DMS79 (cell line): ENCODE measurements at regions not wholly inside any gene's neighbourhood (a gene's known extent, or its start where the extent isn't known, plus 50 kb on each side); places are given as distances from the start of the nearest gene placed in this dataset.

Experiments used
- DNase-seq: peaks from one replicate; lab custom pipeline; 2025; lab: John Stamatoyannopoulos, UW

DNA sequence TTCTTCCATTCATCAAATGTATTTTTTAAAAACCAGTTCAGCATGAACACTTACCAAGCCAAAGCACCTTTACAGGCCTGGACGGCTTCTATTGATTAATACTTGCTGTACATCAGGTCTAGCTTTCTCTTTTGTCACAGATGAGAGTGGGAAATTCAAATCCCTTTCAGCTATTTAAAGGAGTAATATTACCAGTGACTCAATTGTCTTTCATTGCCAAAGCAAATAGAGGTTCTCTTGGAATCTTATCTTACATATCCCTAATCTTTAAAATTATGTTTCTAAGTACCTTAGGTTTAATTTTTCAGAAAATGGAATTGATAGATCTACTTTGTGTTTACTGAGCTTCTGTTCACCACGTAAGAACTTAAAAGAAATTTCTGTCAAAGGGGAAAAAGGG is 922.9 kb downstream of the NSUN3 start:
- DNase-seq = no peak

DNA sequence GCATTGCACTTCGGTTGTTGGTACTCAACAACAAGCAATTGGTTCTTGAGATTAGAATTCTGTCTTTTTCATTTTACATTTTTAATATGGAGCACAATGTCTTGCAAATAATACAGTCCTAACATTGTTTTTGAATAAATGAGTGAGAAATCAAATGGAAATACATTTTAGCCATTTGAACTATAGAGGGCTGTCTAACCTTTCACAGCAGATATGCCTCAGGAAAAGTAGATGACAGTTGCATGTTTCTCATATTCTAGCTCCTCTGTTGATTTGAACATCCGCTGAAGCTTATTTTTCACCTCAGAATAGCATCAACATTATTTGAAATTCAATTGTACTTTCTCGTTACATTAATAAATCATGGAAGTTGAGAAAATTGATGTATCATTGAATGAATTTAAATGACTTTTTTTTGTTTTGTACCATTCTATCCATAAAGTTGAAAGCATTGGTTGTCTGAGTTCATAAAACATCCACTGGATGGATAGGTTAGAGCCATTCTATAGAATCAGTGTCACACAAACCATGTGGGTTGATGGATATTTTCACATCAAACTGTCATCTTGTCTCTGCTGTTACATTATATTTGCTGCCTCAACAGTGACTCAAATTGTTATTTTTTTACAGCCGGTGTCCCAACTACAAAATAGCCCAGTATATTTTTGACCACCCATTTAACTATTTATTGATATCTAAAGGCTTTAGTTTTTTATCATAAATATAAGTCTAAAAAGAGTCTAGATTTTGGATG is 928.3 kb downstream of the NSUN3 start:
- DNase-seq = no peak

DNA sequence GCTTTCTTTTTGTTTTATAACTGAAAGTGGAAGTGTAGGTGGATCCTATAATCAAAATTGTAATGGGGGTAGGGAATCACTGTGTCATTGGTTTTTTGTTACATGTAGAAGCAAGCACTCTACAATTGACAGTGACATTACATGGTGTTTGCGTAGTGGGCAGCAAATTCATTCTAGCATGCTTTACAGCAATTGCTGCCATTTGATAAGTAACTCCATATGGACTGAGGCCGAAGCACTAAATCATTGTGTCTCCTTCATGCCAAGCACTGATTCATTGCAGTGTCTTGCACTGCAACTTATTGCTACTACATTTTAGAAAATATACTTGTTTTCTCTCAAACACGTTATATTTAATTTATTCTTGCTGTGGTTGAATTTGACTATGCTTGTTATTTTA is 933.9 kb downstream of the NSUN3 start:
- no peak for DNase-seq

DNA sequence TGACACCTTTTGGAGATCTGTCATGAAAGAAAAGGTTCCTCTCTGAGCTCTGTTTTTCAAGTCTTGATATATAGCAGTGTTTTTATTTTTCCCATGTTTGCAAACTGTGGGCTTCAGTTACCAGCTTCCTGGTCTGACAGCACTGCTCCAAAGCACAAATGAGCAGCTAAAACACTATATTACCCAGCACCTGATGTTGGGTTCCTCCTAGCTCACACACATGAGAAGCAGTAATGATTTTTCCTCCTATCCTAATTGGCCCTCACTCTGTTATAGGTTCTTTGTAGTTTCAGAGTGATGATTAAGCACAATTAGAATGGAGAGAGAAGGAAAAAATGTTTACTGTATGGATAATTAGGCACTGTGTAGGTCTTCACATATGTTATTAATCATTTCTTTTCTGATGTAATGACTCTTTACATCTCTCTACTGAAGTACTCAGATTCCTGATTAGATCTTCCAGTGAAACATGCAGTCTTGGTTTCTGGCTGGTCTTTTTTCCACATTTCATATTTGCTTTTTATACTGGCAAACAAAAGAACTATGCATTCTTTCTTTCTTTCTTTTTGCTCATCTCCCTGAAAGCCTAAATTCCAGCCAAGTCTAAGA is 939.7 kb downstream of the NSUN3 start:
- no peak for DNase-seq

DNA sequence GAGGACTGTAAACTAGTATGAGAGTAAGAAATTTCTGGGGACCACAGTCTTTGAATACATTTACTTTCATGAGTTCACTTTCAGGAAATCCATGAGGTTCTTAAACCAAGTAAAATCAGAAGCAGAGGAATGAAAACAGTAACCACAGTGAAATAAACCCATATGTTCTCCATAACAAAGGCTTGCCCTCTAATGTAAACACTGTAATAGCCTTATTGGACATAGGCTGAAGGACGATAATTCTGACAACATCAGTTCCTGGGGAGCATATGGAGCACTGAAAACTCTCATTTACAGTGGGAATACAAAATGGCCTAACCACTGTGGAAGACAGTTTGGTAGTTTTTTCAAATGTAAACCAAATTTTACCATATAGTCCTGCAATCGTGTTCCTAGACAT is 965.8 kb downstream of the NSUN3 start:
- DNase-seq = no peak

DNA sequence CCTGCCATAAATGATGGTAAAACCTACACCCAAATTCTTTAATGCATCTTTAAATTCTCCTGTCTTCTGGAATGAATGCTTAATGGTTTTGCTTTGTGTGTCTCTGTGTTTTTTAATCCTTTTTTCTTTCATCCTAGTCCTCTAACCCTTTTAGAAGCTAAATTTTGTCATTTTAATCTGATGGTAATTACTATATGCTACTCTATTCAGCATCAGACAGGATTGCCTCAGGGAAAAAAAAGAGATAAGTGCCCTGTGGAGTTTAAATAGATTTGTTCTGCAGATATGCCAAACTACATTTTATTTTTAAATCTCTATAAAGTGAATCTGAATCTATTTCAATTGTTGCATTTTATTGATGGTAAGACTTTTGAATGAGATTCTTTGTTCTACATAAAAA is 966.8 kb downstream of the NSUN3 start:
- no peak for DNase-seq

DNA sequence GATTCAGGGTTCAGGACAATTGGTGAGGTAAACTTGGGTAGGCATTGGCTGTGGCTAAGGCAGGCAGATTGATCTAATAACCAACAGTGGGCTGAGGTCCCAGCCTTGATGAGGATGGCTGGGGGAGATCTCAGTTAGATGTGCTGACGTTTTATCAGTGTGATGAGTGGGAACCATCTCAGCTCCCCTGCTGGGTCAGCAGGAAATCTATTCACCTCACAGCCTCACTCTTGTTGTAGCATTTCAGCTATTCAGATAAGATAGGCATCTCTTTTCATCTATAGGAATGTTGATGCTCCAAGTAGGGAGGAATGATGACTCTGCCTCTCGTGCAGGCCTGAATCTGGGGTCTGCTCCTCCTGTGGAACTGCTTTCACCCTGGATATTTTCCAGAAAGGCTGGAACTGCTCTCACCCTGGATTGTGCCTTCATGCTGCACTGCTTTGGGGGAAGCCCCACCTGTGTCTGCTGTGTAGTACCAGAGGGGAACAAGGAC is 973.7 kb downstream of the NSUN3 start:
- no peak for DNase-seq

DNA sequence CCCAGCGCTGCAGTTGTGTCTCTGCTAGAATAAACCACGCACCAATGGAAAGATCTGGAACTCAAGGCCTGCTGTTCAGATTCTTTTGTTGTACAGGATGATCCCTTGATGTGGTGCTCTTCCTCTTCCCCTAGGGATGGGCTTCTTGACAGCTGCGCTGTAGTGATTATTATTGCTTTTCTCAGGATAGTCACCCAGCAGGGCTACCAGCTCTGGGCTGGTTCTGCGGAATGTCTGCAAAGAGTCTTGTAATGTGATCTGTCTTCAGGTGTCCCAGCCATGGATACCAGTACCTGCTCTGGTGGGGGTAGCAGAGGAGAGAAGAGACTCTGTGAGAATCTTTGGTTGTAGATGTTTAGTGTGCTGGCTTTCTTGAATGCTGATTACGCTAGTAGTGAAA is 974.2 kb downstream of the NSUN3 start:
- no peak for DNase-seq

DNA sequence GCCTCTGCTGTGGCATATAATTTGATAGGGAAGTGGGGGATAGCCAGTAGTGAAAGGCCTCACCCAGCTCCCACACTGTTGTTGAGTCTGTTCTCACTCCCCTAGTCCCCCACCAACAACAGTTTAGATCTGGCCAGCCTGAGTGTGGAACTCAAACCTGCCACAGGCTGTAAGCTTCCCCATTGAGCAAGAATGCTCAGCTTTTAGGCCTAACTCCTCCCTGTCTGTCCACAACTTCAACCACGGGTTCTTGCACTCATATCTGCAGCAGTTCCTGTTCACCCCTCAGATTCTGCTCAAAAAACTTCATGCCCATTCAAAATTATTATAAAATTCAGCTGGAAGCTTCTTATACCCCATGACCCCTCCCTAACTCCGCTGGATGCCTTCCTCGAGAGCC is 975.1 kb downstream of the NSUN3 start:
- no peak for DNase-seq

DNA sequence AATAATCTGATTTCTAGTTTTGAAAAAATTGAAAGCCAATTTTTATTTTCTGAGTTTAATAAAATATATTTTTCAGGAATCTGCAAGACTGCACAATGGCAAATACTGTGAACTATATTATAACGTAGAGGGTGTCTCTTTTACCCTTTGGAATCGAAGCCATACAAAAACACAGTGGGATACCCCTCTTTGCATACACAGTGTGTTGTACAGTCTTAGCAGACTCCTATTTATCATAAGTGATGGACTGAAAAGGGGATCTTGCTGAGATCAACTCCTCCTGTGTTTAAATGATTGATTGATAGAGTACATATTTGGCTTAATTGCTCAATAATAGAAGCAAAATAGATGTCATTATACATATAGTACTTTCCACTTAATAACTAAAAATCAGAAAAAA is 981.2 kb downstream of the NSUN3 start:
- no peak for DNase-seq

DNA sequence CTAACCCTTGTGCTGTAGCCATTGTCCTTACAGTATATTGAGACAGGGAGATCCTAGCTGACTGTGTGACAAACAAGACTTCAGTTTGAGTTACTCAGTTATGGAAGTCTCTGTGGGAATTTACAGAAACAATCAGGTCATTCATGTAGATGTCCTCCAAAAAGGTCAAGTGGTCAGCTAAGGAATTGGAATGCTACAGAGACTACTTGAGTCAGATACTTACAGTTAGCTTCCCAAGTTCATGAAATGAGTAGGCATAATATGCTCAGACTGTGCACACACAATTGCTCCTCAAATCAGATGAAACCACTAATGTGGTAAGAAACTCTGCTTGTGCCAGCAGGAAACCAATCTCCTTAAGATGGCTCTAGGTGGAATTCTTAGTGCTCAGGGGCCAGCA is 985.7 kb downstream of the NSUN3 start:
- DNase-seq = no peak

DNA sequence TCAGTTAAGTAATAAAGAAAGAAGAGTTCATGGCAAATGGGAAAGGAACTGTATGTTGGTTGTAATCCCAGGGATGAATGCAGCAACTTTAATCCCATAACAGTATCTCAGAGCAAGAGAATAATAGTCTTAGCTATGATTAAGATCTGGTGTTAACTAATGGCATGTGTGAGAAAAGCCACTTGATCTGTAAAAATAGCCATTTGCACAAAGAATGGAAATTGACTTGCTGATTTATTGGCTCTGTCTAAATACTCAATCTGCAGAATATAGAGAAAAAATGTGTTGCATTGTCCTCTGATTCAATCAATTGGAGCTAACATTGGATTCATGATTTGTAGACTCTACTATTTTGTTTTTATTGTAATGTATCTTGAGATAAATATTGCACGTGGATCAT is 987.0 kb downstream of the NSUN3 start:
- no peak for DNase-seq

DNA sequence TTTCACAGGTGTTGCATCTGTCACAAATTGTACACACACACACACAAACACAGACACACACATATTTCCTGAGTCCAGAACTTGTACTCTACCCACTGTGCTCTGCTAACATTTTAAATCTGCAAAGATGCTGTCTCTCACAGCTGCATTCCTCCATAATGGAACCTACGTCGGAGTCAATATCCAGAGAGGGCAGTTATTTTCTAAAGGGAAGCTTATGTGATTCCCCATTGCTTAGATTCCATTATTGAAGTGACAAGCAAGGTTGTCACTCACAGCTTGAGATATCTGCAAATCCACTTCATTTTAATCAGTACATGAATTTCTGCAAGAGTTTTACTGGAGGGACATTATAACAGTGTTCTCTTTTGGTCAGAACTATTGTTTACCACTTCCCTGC is 992.4 kb downstream of the NSUN3 start:
- DNase-seq = no peak

DNA sequence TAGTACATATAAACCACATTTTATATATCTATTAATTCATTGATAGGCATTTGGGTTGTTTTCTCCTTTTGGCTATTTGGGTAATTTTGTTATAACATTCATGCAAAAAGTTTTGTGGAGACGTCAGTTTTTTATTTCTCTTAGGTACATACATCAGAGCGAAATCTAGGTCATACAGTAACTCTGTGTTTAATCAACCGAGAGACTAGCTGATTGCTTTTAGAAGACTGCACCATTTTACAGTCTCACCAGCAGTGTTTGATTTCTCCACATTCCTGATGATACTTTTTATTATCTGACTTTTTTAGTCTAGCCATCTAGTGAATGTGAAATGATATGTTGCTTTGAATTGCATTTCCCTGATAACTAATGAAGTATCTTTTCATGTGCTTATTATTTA is 1019.3 kb downstream of the NSUN3 start:
- DNase-seq = no peak

DNA sequence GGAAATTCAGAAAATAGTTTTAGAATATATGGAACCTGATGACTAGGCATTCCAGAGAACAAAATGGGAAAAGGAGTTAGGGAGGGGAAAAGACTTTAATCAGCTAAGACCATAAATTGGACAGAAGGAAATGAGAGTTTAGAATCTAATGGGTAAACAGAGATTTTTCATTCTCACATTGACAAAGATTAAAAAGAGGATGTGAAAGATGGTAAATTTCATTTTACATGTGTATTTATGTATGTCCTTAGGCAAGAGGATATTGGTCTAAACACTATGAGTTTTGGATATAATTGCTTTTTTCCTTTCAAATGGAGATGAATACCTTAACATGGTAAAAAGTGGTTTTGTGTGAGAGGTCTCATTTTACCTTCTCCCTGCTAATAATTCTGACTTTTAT is 1021.9 kb downstream of the NSUN3 start:
- no peak for DNase-seq

DNA sequence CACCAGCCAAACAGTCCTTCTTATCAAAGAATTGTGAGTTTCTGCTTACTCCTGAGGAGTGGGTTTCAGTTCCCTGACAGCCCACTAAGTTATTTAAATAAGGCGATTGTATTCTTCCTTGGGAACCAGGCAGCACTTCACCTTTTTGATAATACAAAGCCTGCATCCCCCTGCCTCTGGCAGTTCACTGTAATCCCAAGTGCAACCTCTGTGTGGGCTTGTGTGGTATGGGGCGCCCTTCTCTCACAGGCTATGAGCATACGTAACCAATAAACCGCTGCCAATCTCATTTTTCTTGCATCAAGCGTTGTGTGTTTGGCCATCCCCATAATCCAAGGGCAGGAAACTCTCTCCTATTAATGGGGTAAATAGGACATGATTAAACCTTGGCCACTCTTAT is 1025.6 kb downstream of the NSUN3 start:
- no peak for DNase-seq

DNA sequence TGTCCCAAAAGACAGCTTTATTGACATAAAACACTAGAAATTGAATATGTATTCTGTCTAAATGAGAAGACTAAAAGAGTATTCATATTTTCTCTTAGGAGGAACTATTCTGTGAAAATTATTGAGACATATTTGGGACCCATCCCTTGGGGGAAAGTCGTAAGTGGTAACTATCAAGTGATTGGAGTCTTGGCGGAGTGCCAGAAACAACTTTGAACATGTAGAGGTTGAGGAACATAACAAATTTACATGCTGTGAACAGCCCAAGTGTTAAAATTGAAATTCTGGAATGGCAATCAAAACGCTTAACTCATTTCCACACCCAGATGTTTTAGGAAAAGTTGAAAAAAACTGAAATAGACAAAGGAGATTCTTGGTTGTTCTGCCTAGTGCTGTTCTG is 1034.6 kb downstream of the NSUN3 start:
- DNase-seq = no peak

DNA sequence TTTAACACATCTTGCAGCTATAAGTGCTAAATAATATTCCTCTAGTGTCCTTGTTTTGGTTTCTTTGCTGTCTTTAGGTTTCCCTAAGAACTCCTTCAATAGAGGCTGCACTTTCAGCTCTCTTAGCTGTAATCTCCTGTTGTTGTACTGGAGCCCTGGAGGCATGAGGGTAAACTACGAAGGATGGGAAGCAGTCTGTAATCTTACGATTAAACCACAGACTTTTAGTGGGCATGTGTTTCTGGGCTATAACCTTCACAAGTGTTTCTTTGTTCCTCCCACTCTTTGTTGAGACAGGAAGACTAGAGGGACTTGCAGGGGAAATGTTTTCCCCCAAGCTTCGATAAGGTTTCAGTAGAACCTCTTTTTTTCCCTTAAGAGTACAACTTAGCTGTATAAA is 1058.1 kb downstream of the NSUN3 start:
- DNase-seq = no peak

DNA sequence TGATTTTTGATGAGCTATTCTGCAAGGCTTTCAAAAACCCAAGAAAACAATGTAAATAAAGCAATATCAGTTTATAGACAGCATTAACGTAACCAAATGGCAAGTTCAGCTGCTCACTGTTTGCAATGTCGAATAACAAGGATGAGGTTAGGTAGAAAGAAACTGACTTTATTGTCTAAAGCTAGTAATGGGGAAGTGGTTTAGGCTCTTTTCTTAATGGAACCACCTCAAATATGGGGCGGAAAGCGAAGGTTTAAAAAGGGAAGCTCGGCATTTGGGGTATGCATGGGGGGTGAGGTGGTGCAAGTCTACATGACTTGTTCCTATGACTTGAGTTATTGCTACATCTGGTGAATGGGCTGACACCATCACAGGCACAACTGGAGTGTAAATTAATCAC is 1060.2 kb downstream of the NSUN3 start:
- DNase-seq = no peak

DNA sequence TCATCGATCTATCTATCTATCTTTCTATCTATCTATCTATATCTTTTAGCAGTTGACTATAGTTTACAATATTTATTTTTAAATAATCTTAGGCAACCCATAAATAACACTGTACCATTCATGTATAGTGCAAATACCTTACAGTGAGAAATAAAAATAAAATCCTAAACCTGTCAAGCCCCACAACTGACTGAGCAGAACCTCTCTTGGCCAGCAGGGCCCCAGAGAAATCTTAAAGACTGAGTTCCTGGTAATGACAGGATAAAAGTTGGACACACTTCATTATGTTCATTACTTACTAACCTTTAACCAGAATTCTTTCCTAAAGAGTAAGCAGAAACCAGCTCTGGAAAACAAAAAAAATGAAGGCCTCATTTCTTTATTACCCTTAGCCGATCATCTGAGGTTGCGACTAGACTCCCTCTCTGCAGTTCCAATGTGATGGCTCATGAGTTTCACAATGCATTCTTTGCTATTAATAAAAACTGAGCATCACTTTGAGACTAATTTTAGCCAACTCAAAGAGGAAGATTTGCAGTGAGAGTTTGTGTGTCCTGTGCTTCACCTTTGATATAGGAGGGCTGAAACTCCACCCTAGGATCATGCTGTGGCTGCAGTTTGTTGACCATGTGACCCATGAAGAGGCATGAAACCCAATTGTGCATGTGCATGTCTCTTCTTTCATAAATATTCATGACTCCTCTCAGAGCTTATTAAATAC is 1072.0 kb downstream of the NSUN3 start:
- no peak for DNase-seq

DNA sequence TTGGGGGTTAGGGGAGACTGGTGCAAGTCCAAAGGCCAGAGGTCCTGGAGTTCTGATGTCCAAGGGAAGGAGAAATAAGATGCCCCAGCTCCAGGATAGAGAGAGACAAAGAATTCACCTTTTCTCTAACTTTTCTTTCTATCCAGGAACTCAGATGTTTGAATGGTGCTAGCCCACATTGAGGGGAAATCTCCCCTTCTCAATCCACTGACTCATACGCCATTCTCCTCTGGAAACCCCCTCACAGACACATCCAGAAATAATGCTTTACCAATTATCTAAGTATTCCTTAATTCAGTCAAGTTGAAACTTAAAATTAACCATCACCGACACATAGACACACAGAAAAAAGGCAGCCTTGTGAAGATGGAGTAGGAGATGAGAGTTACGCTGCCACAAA is 1085.2 kb downstream of the NSUN3 start:
- DNase-seq = no peak

DNA sequence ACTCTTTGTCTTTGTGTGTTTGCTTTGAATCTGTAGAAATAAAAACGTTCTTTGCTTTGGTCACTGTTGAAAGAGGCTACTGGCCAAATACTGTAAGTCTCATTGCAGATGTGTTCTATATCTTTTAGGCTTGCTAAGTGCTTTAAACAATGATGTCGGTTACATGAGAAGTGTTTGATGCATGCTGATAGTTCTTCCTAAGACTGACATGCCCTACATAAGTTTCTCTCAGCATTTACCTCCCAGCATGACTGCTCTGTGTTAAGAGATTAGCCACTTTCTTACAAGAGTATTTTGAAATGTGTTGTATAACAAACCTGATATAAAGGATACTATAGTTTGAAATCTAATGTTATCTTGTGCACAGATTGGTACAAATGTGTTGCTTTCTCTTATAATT is 1088.7 kb downstream of the NSUN3 start:
- DNase-seq = no peak

DNA sequence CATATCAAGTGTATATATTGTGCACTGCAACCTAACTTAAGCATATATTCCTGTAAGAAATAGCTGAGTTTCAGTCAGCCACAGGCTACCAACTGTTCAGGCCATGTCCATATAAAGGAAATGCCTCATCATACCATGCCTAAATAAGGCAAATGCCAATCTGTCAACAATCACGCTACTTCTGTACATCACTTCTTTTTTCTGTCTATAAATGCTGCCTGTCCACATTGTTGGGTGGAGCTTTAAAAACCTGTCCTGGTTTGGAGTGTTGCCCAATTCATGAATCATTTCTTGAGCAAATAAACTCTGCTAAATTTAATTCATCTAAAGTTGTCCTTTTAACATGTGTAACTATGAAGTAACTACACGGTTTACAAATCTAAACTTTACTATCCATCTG is 1091.9 kb downstream of the NSUN3 start:
- no peak for DNase-seq
